ENCODE measurements at regions not wholly inside any gene's neighbourhood (a gene's known extent, or its start where the extent isn't known, plus 50 kb on each side); places are given as distances from the start of the nearest gene placed in this dataset.
A peak's percentile ranks its signal among the peaks of the same experiment; 100 is the strongest.

GRCh38 chr1:213613549-213613948, 374.2 kb upstream of the PROX1 start:
- no peak for DNase-seq
- Histone ChIP-seq H3K9me3 (no peaks in the 10 kb centered on the region), H3K4me1 (peaks cover 0 to 10% of the 10 kb centered on the region in 2 donors), H3K4me3 (no peak overlapping the region), H3K27ac (no peak overlapping the region), H3K36me3 (no peaks in the 10 kb centered on the region), H3K27me3 (no peaks in the 10 kb centered on the region)
- no peak for TF ChIP-seq CTCF (IDR thresholded peaks at IDR 0.05 in 4 of 5, conservative IDR thresholded peaks at IDR 0.05 in 1 of 5)
- TF ChIP-seq POLR2A (IDR thresholded peaks at IDR 0.05), result no peak
- no peak for ATAC-seq
- in situ Hi-C loops (cut with MboI; ENCODE audit: low sequenced_read_pairs in 4 of 4) (no loop called here), intact Hi-C loops (cut with DNase I; ENCODE audit: low total_unique reads) (no loop called here)

- ATAC-seq (no peak), DNase-seq (no peak)
- Histone ChIP-seq H3K4me1 (peaks cover 0 to 10% of the 10 kb centered on the region in 2 donors), H3K36me3 (no peaks in the 10 kb centered on the region), H3K27me3 (no peaks in the 10 kb centered on the region), H3K27ac (no peak overlapping the region), H3K4me3 (no peak overlapping the region), H3K9me3 (no peaks in the 10 kb centered on the region)
- intact Hi-C loops (cut with DNase I; ENCODE audit: low total_unique reads) (no loop called here), in situ Hi-C loops (cut with MboI; ENCODE audit: low sequenced_read_pairs in 4 of 4) (no loop called here)
- TF ChIP-seq POLR2A (IDR thresholded peaks at IDR 0.05), result no peak
- no peak for TF ChIP-seq CTCF (IDR thresholded peaks at IDR 0.05 in 4 of 5, conservative IDR thresholded peaks at IDR 0.05 in 1 of 5)
Observed at GRCh38 chr1:213615226-213615916, 372.4 kb upstream of the PROX1 start.

- ATAC-seq, result peak; percentile 30 to 35
Observed at GRCh38 chr1:213617133-213617532, 370.6 kb upstream of the PROX1 start.

GRCh38 chr1:213618094-213618493, 369.7 kb upstream of the PROX1 start:
- intact Hi-C loops (cut with DNase I; ENCODE audit: low total_unique reads), result no loop called here

More at GRCh38 chr1:213617133-213617532, 370.6 kb upstream of the PROX1 start:
- Histone ChIP-seq H3K36me3 (no peaks in the 10 kb centered on the region), H3K27me3 (no peaks in the 10 kb centered on the region), H3K4me1 (peaks cover 0 to 15% of the 10 kb centered on the region in 2 donors), H3K9me3 (no peaks in the 10 kb centered on the region), H3K4me3 (no peak overlapping the region), H3K27ac (no peak overlapping the region)
- TF ChIP-seq POLR2A (IDR thresholded peaks at IDR 0.05) (no peak), CTCF (IDR thresholded peaks at IDR 0.05 in 4 of 5, conservative IDR thresholded peaks at IDR 0.05 in 1 of 5) (no peak)
- no peak for DNase-seq
- in situ Hi-C loops (cut with MboI; ENCODE audit: low sequenced_read_pairs in 4 of 4), result no loop called here
- intact Hi-C loops (cut with DNase I; ENCODE audit: low total_unique reads), result no loop called here

More at GRCh38 chr1:213618094-213618493, 369.7 kb upstream of the PROX1 start:
- H3K27ac ChIP-seq, result no peak overlapping the region
- no peaks in the 10 kb centered on the region for H3K27me3 ChIP-seq
- peaks cover 0 to 20% of the 10 kb centered on the region in 2 donors for H3K4me1 ChIP-seq
- no peak for TF ChIP-seq POLR2A (IDR thresholded peaks at IDR 0.05)
- TF ChIP-seq CTCF (IDR thresholded peaks at IDR 0.05 in 4 of 5, conservative IDR thresholded peaks at IDR 0.05 in 1 of 5), result no peak
- H3K4me3 ChIP-seq, result no peak overlapping the region
- no peaks in the 10 kb centered on the region for H3K9me3 ChIP-seq
- no peak for ATAC-seq
- in situ Hi-C loops (cut with MboI; ENCODE audit: low sequenced_read_pairs in 4 of 4), result no loop called here
- H3K36me3 ChIP-seq, result no peaks in the 10 kb centered on the region
- no peak for DNase-seq
